22Rv1 (cell line): ENCODE measurements at regions not wholly inside any gene's neighbourhood (a gene's known extent, or its start where the extent isn't known, plus 50 kb on each side); places are given as distances from the start of the nearest gene placed in this dataset.

Source experiments
- CTCF ChIP-seq: fragments of 450-650 bp; IDR thresholded peaks from 2 replicates; pipeline ENCODE4 v1.5.1; 2017; ENCODE audit warnings: mild to moderate bottlenecking
- ZFX ChIP-seq: fragments of 450-650 bp; IDR thresholded peaks from 2 replicates; pipeline ENCODE4 v1.6.1; 2017; ENCODE audit warnings: antibody characterized with exemption, borderline replicate concordance

- TF ChIP-seq CTCF, result no peak
- no peak for TF ChIP-seq ZFX
These were observed 154.1 kb upstream of the TMEM106B start for GRCh38 chr7:12056977-12057376.
